Keratinocyte (primary cell): ENCODE measurements at regions not wholly inside any gene's neighbourhood (a gene's known extent, or its start where the extent isn't known, plus 50 kb on each side); places are given as distances from the start of the nearest gene placed in this dataset.

Source experiments
- DNase-seq: peaks from one replicate; pipeline ENCODE4 v3.0.0-alpha.2; 2011; ENCODE audit warnings: low read depth, missing footprints, low spot score
- FAIRE-seq: peaks from 2 replicates; lab custom pipeline; 2011; peaks lifted over from hg19 to GRCh38; lab: Jason Lieb, UNC
- H2AFZ ChIP-seq: 2 replicates; pipeline ENCODE4 v1.6.0; 2012; ENCODE audit warnings: low read length, control low read depth, inconsistent platforms; ENCODE audit not compliant: control insufficient read depth
- H3K27ac ChIP-seq: 2 replicates; pipeline ENCODE4 v1.5.1; 2011; ENCODE audit warnings: low read length; ENCODE audit not compliant: control insufficient read depth, insufficient read depth
- H3K27me3 ChIP-seq: 3 replicates; pipeline ENCODE4 v1.6.0; 2011; ENCODE audit warnings: low read length; ENCODE audit not compliant: control insufficient read depth, insufficient read depth; ENCODE audit errors: extremely low read depth
- H3K36me3 ChIP-seq, 2 experiments: 2 replicates in 1 of 2; 3 replicates in 1 of 2; pipeline ENCODE4 v1.5.1; 2011; ENCODE audit warnings: low read length in 2 of 2, mild to moderate bottlenecking in 1 of 2; ENCODE audit not compliant: control insufficient read depth in 2 of 2, insufficient read depth in 2 of 2; ENCODE audit errors: extremely low read depth in 1 of 2
- H3K4me1 ChIP-seq: 3 replicates; pipeline ENCODE4 v1.5.1; 2011; ENCODE audit warnings: low read length; ENCODE audit not compliant: control insufficient read depth, insufficient read depth; ENCODE audit errors: extremely low read depth
- H3K4me2 ChIP-seq: 3 replicates; pipeline ENCODE4 v1.6.0; 2011; ENCODE audit warnings: low read depth, low read length; ENCODE audit not compliant: control insufficient read depth, insufficient read depth; ENCODE audit errors: extremely low read depth
- H3K4me3 ChIP-seq, 3 experiments: fragments of 200-600 bp in 1 of 3; sonication (generic) in 1 of 3; 2 replicates in 2 of 3; 3 replicates in 1 of 3; pipeline ENCODE4 v1.5.1; 2011 to 2016; ENCODE audit warnings: low read length in 3 of 3, mild to moderate bottlenecking in 3 of 3, control low read depth in 2 of 3, inconsistent platforms in 1 of 3, low read depth in 1 of 3, mixed read lengths in 1 of 3, mixed run types in 1 of 3, moderate library complexity in 1 of 3; ENCODE audit not compliant: control insufficient read depth in 2 of 3, insufficient read depth in 2 of 3; ENCODE audit errors: extremely low read depth in 1 of 3
- H3K79me2 ChIP-seq: 2 replicates; pipeline ENCODE4 v1.6.0; 2012; ENCODE audit warnings: low read length; ENCODE audit not compliant: control insufficient read depth, insufficient read depth
- H3K9ac ChIP-seq: 3 replicates; pipeline ENCODE4 v1.6.0; 2011; ENCODE audit warnings: low read length; ENCODE audit not compliant: control insufficient read depth, insufficient read depth; ENCODE audit errors: extremely low read depth
- H3K9me1 ChIP-seq: 3 replicates; pipeline ENCODE4 v1.6.0; 2011; ENCODE audit warnings: low read length; ENCODE audit not compliant: control insufficient read depth, insufficient read depth; ENCODE audit errors: extremely low read depth
- H3K9me3 ChIP-seq: 2 replicates; pipeline ENCODE4 v1.5.1; 2012; ENCODE audit warnings: low read depth, low read length; ENCODE audit not compliant: control insufficient read depth
- H4K20me1 ChIP-seq: 3 replicates; pipeline ENCODE4 v1.6.0; 2011; ENCODE audit warnings: low read length; ENCODE audit not compliant: control insufficient read depth, insufficient read depth; ENCODE audit errors: extremely low read depth
- EZH2 ChIP-seq: IDR thresholded peaks from one replicate; pipeline ENCODE4 v1.6.1; 2012; ENCODE audit warnings: inconsistent platforms, mild to moderate bottlenecking, low read length, moderate library complexity
- dilution Hi-C: fragments of 300-500 bp; cut with MboI; formaldehyde crosslinking; loops from one replicate; pipeline ENCODE4 v1.7.0; 2020; ENCODE audit warnings: low sequenced_read_pairs; ENCODE audit not compliant: extremely low pct_ligation_motif_present
- TF ChIP-seq, protein P1 (sequence below), 3 experiments: IDR thresholded peaks in 1 of 3; conservative IDR thresholded peaks in 1 of 3; optimal IDR thresholded peaks in 1 of 3; 2 replicates in 2 of 3; 3 replicates in 1 of 3; pipeline versions ENCODE3 to v1.5.1; 2011; ENCODE audit warnings: low read length in 3 of 3, mild to moderate bottlenecking in 3 of 3, moderate library complexity in 2 of 3, control low read depth in 1 of 3, inconsistent platforms in 1 of 3; ENCODE audit not compliant: insufficient read depth in 2 of 3; ENCODE audit errors: extremely low read depth in 1 of 3

DNA sequence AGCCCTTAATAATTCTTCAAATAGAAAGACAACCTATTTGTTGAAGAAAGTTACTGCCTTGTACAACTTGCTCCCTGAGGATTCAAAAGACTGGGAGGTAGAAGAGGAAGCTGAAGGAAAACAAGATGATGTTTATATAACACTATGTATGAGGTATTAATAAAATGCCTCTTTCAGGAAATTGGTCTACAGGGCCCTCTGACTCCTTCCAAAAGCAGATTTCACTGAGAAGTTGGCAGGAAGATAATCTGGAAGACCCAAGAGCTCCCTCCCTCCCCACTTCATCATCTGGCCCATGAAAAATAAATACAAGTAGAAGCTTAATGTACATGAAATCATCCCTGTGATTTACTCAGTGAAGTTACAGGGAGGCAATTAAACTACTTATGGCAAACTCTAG lies 107.5 kb upstream of the MAGEC2 start:
- H3K4me2 ChIP-seq, result no peak overlapping the region
- no peak overlapping the region for H3K9ac ChIP-seq
- no peak overlapping the region for H3K4me3 ChIP-seq
- H3K27ac ChIP-seq, result no peak overlapping the region
- FAIRE-seq, result no peak
- no peaks in the 10 kb centered on the region for H3K79me2 ChIP-seq
- no peaks in the 10 kb centered on the region for H4K20me1 ChIP-seq
- H3K4me1 ChIP-seq, result no peaks in the 10 kb centered on the region
- H3K36me3 ChIP-seq, result no peaks in the 10 kb centered on the region
- no peaks in the 10 kb centered on the region for H3K9me3 ChIP-seq
- H3K27me3 ChIP-seq, result no peaks in the 10 kb centered on the region
- no peaks in the 10 kb centered on the region for H3K9me1 ChIP-seq
- dilution Hi-C loops, result no loop called here
- TF ChIP-seq, protein P1, sequence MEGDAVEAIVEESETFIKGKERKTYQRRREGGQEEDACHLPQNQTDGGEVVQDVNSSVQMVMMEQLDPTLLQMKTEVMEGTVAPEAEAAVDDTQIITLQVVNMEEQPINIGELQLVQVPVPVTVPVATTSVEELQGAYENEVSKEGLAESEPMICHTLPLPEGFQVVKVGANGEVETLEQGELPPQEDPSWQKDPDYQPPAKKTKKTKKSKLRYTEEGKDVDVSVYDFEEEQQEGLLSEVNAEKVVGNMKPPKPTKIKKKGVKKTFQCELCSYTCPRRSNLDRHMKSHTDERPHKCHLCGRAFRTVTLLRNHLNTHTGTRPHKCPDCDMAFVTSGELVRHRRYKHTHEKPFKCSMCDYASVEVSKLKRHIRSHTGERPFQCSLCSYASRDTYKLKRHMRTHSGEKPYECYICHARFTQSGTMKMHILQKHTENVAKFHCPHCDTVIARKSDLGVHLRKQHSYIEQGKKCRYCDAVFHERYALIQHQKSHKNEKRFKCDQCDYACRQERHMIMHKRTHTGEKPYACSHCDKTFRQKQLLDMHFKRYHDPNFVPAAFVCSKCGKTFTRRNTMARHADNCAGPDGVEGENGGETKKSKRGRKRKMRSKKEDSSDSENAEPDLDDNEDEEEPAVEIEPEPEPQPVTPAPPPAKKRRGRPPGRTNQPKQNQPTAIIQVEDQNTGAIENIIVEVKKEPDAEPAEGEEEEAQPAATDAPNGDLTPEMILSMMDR (optimal IDR thresholded peaks at IDR 0.05 in 1 of 3, IDR thresholded peaks at IDR 0.05 in 1 of 3, conservative IDR thresholded peaks at IDR 0.05 in 1 of 3; ENCODE audit: extremely low read depth in 1 of 3, insufficient read depth in 2 of 3, low read length in 3 of 3), result no peak
- no peak for TF ChIP-seq EZH2
- no peak for DNase-seq
- H2AFZ ChIP-seq, result no peak overlapping the region

DNA sequence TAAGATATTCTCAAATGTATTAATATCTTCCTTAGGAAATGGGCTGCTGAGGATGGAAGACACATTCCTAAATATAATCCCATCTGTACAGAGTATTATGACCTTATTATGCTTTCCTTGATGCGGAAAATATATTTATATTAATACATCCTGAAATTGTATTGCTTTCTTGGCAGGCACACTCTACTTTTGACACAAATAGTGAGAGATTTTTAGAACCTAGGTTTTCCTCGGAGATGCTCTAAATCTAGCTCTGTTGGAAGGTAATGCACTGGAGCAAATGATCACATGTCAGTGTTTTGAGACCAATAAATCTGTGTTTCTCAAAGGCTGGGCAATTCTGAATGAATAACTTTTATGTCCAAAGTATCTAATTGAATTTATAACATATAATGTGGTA lies 94.3 kb upstream of the MAGEC2 start:
- no peaks in the 10 kb centered on the region for H3K4me1 ChIP-seq
- FAIRE-seq, result no peak

More for the DNA sequence above, 94.3 kb upstream of the MAGEC2 start:
- no peak for DNase-seq
- no peak overlapping the region for H2AFZ ChIP-seq
- no peaks in the 10 kb centered on the region for H4K20me1 ChIP-seq
- no peaks in the 10 kb centered on the region for H3K9me3 ChIP-seq
- no peak overlapping the region for H3K4me2 ChIP-seq
- no peak overlapping the region for H3K27ac ChIP-seq
- no peak overlapping the region for H3K4me3 ChIP-seq
- H3K36me3 ChIP-seq, result no peaks in the 10 kb centered on the region
- TF ChIP-seq, protein P1 (optimal IDR thresholded peaks at IDR 0.05 in 1 of 3, IDR thresholded peaks at IDR 0.05 in 1 of 3, conservative IDR thresholded peaks at IDR 0.05 in 1 of 3; ENCODE audit: extremely low read depth in 1 of 3, insufficient read depth in 2 of 3, low read length in 3 of 3), result no peak
- TF ChIP-seq EZH2, result no peak
- no peaks in the 10 kb centered on the region for H3K79me2 ChIP-seq
- no peaks in the 10 kb centered on the region for H3K27me3 ChIP-seq
- dilution Hi-C loops, result no loop called here
- H3K9ac ChIP-seq, result no peak overlapping the region
- H3K9me1 ChIP-seq, result no peaks in the 10 kb centered on the region
